ENCODE measurements at regions not wholly inside any gene's neighbourhood (a gene's known extent, or its start where the extent isn't known, plus 50 kb on each side); places are given as distances from the start of the nearest gene placed in this dataset.

DNA sequence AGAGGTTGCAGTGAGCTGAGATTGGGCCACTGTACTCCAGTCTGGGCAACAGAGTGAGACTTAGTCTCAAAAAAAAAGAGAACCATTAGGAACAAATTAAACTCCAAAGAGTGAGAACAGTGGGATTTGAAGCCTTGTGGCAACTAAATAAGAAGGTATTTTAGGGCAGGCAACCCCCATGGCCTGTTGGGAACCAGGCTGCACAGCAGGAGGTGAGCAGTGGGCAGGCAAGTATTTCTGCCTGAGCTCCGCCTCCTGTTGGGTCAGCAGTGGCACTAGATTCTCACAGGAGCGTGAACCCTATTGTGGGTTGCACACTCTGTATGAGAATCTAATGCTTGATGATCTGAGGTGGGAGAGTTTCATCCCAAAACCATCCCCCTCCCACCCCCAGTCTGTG lies 57.6 kb upstream of the MED9 start:
- no peak for DNase-seq

DNA sequence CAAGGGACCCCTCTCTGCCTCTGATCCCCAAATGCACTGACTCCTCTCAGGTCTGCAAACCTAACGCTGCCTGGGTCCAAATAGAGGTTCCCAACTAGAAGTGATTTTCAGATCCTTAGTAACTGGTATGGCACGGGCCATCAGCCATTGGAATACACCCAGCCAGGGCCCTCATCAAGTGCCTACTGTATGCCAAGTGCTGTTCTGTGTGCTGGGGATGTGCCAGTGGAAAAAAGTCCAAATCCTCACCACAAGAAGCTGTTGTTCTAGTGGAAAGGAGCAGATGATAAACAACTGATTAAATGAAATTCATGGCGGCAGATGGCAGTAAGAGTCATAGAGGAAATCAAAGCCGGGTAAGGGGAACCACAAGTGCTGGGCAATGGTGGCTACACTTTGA lies 57.2 kb upstream of the MED9 start:
- no peak for DNase-seq

DNA sequence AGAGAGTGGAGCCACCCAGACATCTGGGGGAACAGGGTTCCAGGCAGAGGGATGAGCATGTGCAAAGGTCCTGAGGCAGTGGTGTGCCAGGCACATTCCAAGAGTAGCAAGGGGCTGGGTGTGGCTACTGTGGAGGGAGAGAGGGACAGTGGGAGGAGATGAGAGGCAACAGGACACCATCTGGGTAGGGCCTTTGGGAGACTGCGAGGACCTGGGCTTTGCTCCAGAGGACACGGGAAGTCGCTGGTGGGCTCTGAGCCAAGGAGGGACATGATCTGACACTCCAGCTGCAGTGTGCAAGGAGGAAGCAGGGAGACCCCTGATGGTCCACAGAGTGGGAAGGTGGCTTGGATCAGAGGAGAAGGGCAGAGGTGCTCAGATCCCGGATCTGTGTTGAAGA lies 56.7 kb upstream of the MED9 start:
- DNase-seq = no peak

DNA sequence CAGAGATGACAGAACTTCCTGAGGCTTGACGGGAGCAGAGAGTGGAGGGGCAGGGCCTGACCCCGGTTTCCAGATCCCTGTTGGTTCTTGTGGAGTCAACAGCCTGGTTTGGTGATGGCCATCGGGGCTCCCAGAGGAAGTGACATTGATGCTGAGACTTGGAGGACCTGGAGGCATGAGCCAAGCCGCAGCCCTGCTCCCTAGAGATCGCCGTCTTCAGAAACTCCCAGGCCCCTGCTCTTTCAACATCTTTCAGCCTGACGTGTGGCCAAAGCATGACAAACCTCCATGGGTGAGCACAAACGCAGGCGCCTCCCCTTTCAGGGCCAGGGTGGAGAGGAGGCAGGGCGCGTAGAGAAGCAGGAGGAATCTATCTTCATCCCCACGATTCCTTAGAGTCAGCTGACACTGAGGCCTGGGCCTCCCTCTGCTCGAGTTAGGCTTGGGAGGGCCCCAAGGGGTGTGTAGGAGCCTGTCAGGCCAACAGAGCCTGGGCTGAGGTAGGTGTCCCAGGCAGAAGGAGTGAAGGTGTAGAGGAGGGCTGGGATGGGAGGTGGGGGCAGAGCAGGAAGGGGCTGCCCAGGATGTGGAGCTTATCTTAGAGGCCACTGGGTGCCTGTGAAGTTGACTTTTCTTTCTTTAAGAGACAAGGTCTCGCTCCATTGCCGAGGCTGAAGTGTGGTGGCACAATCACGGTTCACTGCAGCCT lies 56.1 kb upstream of the MED9 start:
- DNase-seq = no peak

DNA sequence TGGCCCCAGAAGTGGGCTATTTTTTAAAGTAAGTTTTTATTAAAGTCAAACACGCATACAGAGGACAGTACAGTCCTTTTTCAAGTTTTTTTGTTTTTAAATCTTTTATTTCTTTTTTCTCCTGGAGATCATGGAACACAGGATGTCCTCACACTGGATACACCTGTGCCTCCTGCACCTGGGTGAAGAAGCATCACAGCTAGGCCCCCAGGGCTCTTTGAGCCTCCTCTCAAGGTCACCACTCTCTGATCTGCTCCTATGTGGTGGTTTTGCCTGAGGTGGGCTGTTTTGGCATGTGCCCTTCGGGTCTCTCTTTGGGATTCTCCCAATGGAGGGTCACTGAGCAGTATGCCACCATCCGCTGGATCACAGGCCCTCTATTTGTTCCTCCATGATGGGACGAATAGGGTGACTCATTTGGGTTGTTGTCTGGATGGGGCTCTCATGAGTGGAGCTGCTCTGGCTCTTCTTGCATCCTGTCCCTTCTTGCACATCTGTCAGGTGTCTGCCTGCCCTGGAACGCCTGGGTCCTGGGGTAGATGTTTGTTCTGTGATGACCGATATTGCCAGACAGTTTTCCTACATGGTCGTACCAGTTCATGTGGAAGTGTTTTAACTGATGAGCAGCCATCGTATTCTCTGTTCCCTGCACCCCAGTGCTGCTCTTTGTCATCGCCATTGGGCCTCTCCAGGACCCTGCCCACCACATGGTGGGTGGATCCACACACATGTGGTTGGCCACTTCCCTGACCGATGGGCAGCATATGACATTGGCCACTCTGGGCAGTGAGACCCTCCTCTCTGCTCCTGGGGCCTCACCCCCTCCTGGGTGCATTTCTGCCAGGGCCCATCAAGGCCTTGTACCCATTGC lies 55.2 kb upstream of the MED9 start:
- DNase-seq = no peak

DNA sequence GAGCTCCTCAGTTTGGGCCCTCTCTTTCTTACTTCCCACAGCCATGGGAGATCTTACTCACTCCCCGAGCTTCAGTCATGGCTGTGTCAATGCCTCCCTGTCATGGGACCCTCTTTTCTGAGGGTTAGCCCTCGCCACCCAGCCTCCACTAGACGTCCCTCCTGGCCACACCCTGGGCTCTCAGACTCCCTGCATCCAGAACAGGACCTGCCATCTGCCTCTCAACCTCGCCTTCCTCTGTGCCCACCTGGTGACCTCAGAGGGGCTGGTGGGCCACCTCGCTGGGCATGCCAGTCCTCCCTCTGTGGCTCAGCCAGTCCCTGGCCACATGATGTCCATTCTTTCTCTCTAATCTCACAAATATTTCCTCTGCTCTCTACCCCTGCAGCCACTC lies 54.6 kb upstream of the MED9 start:
- DNase-seq = no peak

DNA sequence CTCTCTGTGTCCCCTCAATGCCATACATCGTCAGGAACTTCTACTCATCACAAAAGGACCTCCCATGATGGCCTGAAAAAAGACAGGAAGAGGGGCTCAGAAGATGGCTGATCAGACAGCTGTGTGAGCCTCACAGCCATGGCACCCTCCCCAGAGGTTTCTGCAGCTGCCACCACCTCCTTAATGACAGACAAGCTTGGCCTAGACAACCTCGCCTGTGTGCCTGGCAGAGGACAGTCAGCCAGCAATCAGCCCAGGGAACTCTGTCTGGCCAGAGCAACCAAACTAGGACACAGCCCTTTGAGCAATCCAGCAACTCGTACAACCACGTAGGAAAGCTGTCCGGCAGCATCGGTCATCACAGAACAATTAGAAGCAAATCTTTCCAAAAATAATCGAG lies 54.2 kb upstream of the MED9 start:
- DNase-seq = no peak

DNA sequence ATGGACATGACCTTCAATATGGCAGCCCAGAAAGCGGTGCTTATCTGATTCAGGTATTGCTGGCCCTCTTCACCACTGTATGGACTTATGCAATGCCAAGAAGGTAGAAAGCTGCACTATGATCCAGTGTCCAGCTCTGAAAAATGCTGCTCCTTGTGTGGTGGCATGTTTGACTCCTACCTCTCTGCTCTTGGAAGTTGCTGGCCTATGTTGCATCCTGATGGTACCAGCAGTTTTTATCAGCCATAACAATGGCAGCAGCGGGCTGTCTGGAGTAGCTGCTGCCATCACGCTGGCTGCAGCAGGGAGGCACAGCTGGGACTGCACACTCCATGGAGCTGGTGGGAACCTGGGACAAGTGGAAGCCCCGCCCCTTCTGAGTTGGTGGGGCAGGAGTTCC lies 53.1 kb upstream of the MED9 start:
- no peak for DNase-seq

DNA sequence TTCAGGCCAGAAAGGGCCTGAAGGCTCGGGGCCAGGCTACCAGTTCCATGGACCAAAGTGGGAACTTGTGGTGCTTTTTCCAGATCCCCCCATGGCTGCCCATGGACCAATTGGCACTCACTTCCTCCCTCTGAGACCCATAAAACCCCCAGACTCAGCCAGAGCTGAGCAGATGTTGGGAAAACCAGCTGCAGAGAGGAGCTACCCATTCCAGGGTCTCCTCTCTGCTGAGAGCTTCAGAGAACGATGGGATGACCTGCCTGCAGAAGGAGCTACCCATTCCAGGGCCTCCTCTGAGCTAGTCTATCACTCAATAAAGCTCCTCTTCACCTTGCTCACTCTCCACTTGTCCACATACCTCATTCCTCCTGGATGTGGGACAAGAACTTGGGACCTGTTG lies 52.2 kb upstream of the MED9 start:
- DNase-seq = no peak

DNA sequence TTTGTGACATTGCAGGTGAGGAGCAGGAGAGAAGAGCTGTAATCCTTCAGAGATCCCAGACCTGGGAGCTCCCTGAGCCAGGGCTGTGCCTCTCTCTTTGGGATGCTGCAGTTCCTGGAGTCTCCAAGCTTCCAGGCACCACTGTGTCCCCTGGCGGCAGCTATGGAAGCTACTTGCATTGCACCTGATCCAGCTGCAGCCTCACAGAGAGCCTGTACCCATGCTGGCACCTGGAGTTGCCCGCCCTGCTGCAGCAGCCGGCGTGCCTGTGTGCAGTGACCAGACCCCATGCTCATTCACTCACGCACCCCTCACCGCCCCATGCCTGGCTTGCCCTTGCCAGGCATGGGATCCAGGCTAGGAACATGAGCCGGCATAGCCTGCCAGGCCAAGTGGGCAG lies 51.8 kb upstream of the MED9 start:
- no peak for DNase-seq

DNA sequence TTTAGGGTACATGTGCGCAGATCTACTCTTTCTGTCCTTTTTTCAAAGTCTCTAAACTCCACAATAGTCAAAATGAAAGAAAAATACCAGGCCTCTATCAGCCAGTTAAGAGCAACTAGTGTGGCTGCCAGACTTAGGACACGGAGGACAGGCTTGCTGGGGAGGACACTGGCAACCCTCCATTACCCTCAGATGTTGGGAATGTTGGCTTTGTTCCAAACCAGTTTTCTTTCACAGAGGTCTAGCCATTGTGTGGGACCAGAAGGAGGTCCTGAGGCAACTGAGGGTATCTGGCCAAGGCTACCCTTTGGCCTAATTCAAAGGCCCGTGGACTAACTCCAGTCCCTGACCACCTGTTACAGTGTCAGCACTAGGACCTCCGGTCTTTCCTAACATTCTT lies 51.2 kb upstream of the MED9 start:
- DNase-seq = no peak

DNA sequence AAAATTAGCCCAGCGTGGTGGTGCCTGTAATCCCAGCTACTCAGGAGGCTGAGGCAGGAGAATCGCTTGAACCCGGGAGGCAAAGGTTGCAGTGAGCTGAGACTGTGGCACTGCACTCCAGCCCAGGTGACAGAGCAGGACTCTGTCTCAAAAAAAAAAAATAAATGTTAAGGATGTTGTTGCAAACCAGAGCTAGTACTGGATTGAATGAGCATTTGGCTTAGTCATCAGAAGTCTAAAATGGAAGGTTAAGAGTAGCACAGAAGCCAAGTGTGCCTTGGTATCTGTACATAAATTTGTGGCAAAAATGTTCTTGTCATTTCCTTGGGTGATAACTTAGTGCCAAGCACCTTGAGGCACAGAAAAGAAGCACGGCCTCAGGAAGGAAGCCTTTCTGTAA lies 50.6 kb upstream of the MED9 start:
- DNase-seq = no peak

Data from activated T-cell treated with anti-CD3 and anti-CD28 coated beads, Interleukin-2, amount 50 U/mL, for 1 hour (primary cell).